Suprapubic skin (tissue), 4 donors: ENCODE measurements at regions not wholly inside any gene's neighbourhood (a gene's known extent, or its start where the extent isn't known, plus 50 kb on each side); places are given as distances from the start of the nearest gene placed in this dataset.
A peak's percentile ranks its signal among the peaks of the same experiment; 100 is the strongest.

Experiments used
- DNase-seq, 2 donors: peaks; one replicate each; pipeline ENCODE4 v3.0.0-alpha.2; 2019; ENCODE audit warnings: low spot score in 2 of 2
- H3K27ac ChIP-seq: fragments of 200-600 bp; sonication (generic); one replicate; pipeline ENCODE4 v1.5.1; 2019
- H3K27me3 ChIP-seq: fragments of 200-600 bp; sonication (generic); one replicate; pipeline ENCODE4 v1.5.1; 2019
- H3K36me3 ChIP-seq: fragments of 200-600 bp; sonication (generic); one replicate; pipeline ENCODE4 v1.5.1; 2019
- H3K4me1 ChIP-seq: fragments of 200-600 bp; sonication (generic); one replicate; pipeline ENCODE4 v1.5.1; 2019
- H3K4me3 ChIP-seq: fragments of 200-600 bp; sonication (generic); one replicate; pipeline ENCODE4 v1.5.1; 2019; ENCODE audit warnings: mild to moderate bottlenecking
- H3K9me3 ChIP-seq: fragments of 200-600 bp; sonication (generic); one replicate; pipeline ENCODE4 v1.5.1; 2019
- EP300 ChIP-seq: sonication (generic); formaldehyde crosslinking; IDR thresholded peaks from one replicate; pipeline ENCODE4 v1.6.1; 2017; ENCODE audit warnings: antibody characterized with exemption
- POLR2A ChIP-seq, 2 donors: fragments of 450-650 bp; IDR thresholded peaks; one replicate each; pipeline ENCODE4 v1.6.1; 2017; ENCODE audit warnings: antibody characterized with exemption in 2 of 2, mild to moderate bottlenecking in 2 of 2, moderate library complexity in 2 of 2
- POLR2AphosphoS5 ChIP-seq, 3 donors: sonication (generic); formaldehyde crosslinking; IDR thresholded peaks; one replicate each; pipeline ENCODE4 v1.6.1; 2017; ENCODE audit warnings: antibody characterized with exemption in 3 of 3
- WGBS: methylation state at CpG from one replicate; pipeline ENCODE4 v1.1.5; 2018; 5-methylcytosine and 5-hydroxymethylcytosine counted together
- TF ChIP-seq, protein P1 (sequence below), 2 donors: fragments of 200-600 bp in 1 of 2; fragments of 450-650 bp in 1 of 2; sonication (generic) in 1 of 2; IDR thresholded peaks; one replicate each; pipeline ENCODE4 v1.5.1; 2016 to 2019; ENCODE audit warnings: antibody characterized with exemption in 2 of 2, mild to moderate bottlenecking in 1 of 2, moderate library complexity in 1 of 2

DNA sequence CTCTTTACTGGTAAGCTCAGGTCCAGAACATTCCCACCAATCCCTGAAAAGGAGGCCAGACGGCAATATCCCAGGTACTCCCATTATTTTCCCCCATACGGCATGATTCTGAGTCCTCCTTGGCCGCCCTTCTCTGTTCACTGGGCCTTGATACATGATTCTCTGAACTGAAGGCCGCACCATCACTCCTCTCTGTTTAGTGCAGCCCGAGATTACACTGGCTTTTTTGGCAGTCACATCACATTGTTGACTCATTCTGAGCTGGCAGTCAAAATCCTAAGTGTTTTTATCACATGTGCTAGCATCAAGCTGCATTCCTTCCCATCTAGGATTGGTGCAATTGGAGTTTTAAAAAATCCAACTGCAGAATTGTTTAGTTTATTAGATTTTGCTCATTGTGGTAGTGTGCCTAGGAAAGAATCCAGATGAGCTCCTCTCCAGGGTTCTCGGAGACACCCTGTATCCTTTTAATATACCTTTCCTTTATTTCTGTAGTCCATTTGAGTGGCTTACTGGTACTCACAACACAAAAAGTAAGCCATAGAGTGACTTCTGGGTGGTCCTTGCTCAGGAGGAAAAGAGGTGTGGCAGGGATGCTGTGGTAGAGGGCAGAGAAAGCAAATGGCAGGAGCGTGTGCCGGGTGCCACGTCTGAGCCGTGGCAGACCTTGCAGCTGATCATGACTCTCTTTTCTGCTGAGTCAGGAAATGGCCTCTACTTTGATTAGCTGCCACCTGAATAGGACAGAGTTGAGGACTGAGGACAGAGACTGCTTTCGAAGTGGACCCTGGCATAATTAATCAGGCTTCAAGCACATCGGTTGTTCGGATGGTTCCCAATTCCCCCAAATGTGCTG, 121.1 kb upstream of the IL12B start:
- no peak for DNase-seq
- Histone ChIP-seq H3K9me3 (no peaks in the 10 kb centered on the region), H3K4me1 (peaks cover 10% of the 10 kb centered on the region), H3K4me3 (no peak overlapping the region), H3K27ac (peak overlapping the region; percentile 45), H3K36me3 (no peaks in the 10 kb centered on the region), H3K27me3 (no peaks in the 10 kb centered on the region)
- 62% methylated on average over 13 of the region's 13 CpGs for WGBS
- no peak for TF ChIP-seq EP300
- TF ChIP-seq, protein P1, sequence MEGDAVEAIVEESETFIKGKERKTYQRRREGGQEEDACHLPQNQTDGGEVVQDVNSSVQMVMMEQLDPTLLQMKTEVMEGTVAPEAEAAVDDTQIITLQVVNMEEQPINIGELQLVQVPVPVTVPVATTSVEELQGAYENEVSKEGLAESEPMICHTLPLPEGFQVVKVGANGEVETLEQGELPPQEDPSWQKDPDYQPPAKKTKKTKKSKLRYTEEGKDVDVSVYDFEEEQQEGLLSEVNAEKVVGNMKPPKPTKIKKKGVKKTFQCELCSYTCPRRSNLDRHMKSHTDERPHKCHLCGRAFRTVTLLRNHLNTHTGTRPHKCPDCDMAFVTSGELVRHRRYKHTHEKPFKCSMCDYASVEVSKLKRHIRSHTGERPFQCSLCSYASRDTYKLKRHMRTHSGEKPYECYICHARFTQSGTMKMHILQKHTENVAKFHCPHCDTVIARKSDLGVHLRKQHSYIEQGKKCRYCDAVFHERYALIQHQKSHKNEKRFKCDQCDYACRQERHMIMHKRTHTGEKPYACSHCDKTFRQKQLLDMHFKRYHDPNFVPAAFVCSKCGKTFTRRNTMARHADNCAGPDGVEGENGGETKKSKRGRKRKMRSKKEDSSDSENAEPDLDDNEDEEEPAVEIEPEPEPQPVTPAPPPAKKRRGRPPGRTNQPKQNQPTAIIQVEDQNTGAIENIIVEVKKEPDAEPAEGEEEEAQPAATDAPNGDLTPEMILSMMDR (IDR thresholded peaks at IDR 0.05): no peak
- TF ChIP-seq POLR2A (IDR thresholded peaks at IDR 0.05): no peak
- no peak for TF ChIP-seq POLR2AphosphoS5 (IDR thresholded peaks at IDR 0.05)

DNA sequence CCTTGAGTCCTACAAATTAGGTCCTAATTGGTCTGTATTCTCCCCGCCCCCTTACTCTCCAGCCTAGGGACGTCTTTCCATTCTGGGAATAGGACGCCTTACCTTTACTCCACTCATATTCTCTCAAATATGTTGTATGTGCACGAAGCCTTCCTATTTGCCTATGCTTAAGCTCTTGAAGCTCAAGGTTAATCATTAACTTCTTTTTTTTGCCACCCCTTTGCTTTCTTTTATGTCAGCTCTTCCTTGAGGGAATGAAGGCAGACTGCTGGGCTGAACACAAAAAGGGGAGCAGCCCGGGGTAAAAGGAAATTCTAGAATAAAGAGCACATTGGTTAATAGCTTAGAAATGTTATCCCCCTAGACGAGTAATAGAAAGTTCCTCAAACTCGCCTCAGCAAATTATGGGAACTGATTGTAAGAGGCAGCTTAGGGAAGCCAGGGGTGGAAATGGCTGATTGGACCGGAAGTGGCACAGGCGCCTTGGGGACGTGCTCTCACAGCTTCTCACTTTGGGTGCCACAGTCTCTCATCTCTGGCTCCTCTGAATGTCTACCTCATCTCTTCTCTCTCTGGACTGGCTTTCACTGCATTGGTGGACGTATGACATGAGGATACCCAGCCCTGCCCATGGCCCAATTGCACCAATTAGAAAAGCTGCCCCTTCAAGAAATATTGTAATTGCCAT, 122.3 kb upstream of the IL12B start:
- Histone ChIP-seq H3K4me3 (no peak overlapping the region), H3K27ac (no peak overlapping the region), H3K4me1 (peaks cover 10% of the 10 kb centered on the region), H3K36me3 (no peaks in the 10 kb centered on the region), H3K27me3 (no peaks in the 10 kb centered on the region), H3K9me3 (no peaks in the 10 kb centered on the region)
- TF ChIP-seq, protein P1 (IDR thresholded peaks at IDR 0.05): no peak
- no peak for TF ChIP-seq POLR2A (IDR thresholded peaks at IDR 0.05)
- TF ChIP-seq POLR2AphosphoS5 (IDR thresholded peaks at IDR 0.05): no peak
- no peak for TF ChIP-seq EP300
- 83% methylated on average over 11 of the region's 11 CpGs for WGBS
- DNase-seq: no peak

DNA sequence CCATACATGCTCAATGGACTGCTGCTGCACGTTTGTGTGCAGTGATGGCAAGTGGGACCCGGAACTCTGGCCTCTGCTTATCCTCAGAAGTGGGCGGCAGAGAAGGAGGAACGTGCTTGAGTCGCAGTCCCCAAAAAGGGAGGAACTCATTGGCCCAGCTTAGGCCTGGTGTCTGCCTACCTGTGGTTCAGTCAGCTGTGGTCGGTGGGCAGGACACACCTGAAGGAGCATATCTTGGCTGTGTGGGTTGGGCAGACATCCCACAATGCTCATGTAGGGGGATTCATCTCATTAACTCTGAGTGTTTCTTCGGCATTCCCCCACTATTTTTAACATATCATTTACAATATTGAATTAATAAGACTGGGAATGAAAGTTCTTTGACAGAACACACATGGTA, 122.9 kb upstream of the IL12B start:
- Histone ChIP-seq H3K27ac (no peak overlapping the region), H3K36me3 (no peaks in the 10 kb centered on the region), H3K9me3 (no peaks in the 10 kb centered on the region), H3K27me3 (no peaks in the 10 kb centered on the region), H3K4me3 (no peak overlapping the region), H3K4me1 (peaks cover 10% of the 10 kb centered on the region)
- no peak for DNase-seq
- TF ChIP-seq EP300 (no peak), POLR2AphosphoS5 (IDR thresholded peaks at IDR 0.05) (no peak), POLR2A (IDR thresholded peaks at IDR 0.05) (no peak)
- TF ChIP-seq, protein P1 (IDR thresholded peaks at IDR 0.05): no peak
- WGBS: 88% methylated on average over 7 of the region's 7 CpGs

DNA sequence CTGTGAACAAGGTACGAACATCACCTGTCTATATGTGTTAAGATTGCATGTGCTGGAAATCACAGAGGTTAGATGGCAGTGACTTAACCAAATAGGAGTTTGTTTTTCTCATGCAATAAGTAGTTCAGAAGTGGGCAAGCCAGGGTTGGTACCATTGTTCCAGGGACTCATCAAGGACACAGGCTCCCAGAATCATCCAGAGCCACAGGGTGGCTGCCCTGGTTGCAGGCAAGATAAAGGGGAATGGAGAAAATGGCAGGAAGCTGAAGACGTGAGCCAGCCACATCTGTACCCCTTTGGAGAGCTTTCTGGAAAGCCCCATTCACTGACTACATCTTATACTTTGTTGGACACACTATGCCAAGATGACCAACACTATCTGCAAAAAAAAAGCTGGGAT, 126.0 kb upstream of the IL12B start:
- Histone ChIP-seq H3K36me3 (no peaks in the 10 kb centered on the region), H3K9me3 (no peaks in the 10 kb centered on the region), H3K27me3 (no peaks in the 10 kb centered on the region), H3K4me3 (no peak overlapping the region), H3K4me1 (peaks cover 18% of the 10 kb centered on the region), H3K27ac (no peak overlapping the region)
- TF ChIP-seq POLR2AphosphoS5 (IDR thresholded peaks at IDR 0.05): no peak
- TF ChIP-seq, protein P1 (IDR thresholded peaks at IDR 0.05): no peak
- no peak for TF ChIP-seq POLR2A (IDR thresholded peaks at IDR 0.05)
- no peak for TF ChIP-seq EP300
- 82% methylated on average over 2 of the region's 2 CpGs for WGBS
- no peak for DNase-seq

GRCh38 chr5:159456722-159457465, 126.6 kb upstream of the IL12B start:
- Histone ChIP-seq H3K36me3 (no peaks in the 10 kb centered on the region), H3K4me3 (no peak overlapping the region), H3K4me1 (peaks cover 12% of the 10 kb centered on the region), H3K27me3 (no peaks in the 10 kb centered on the region), H3K27ac (no peak overlapping the region), H3K9me3 (no peaks in the 10 kb centered on the region)
- DNase-seq: no peak
- no peak for TF ChIP-seq POLR2AphosphoS5 (IDR thresholded peaks at IDR 0.05)
- TF ChIP-seq EP300: no peak
- TF ChIP-seq, protein P1 (IDR thresholded peaks at IDR 0.05): no peak
- no peak for TF ChIP-seq POLR2A (IDR thresholded peaks at IDR 0.05)
